Testis (tissue), 2 donors: ENCODE measurements at regions not wholly inside any gene's neighbourhood (a gene's known extent, or its start where the extent isn't known, plus 50 kb on each side); places are given as distances from the start of the nearest gene placed in this dataset.

Source experiments
- CTCF ChIP-seq, 3 experiments: fragments of 450-650 bp in 2 of 3; fragments of 200-600 bp in 1 of 3; sonication (generic) in 1 of 3; IDR thresholded peaks; one replicate each; pipeline ENCODE4 v1.5.1; 2016 to 2019; ENCODE audit warnings: antibody characterized with exemption in 3 of 3, mild to moderate bottlenecking in 2 of 3, moderate library complexity in 1 of 3
- POLR2A ChIP-seq: fragments of 450-650 bp; IDR thresholded peaks from one replicate; pipeline ENCODE4 v1.6.1; 2017; ENCODE audit warnings: antibody characterized with exemption, mild to moderate bottlenecking, moderate library complexity

GRCh38 chr11:91967026-91967690, 257.5 kb upstream of the FAT3 start:
- no peak for TF ChIP-seq CTCF (IDR thresholded peaks at IDR 0.05)
- TF ChIP-seq POLR2A, result no peak
